HCT116 (cell line): ENCODE measurements at regions not wholly inside any gene's neighbourhood (a gene's known extent, or its start where the extent isn't known, plus 50 kb on each side); places are given as distances from the start of the nearest gene placed in this dataset.

Experiments used
- ATAC-seq: fragments of 200-7000 bp; cut with Tn5 transposase; 2 replicates; pipeline ENCODE4 v1.9.1; 2020; ENCODE audit warnings: mild to moderate bottlenecking, moderate library complexity
- BruUV-seq: library from RNA; stranded (reverse); fragments of 400-500 nt; replicated peaks from 2 replicates; lab custom pipeline; 2021; lab: Mats Ljungman, UMichigan
- CTCF ChIA-PET: fragments of 300-600 bp; sonication (Branson Sonifier 250); formaldehyde crosslinking; loops from one replicate; lab custom pipeline; 2021; ENCODE audit warnings: antibody characterized with exemption; lab: Charles Lee
- POLR2A ChIA-PET: fragments of 300-600, 350-600 bp; sonication (Branson Sonifier 250); formaldehyde crosslinking; loops from one replicate; lab custom pipeline; 2021; ENCODE audit warnings: antibody characterized with exemption; lab: Charles Lee
- RAD21 ChIA-PET, 2 experiments: fragments of 300-600 bp; sonication (Branson Sonifier 250); formaldehyde crosslinking; loops; one replicate each; lab custom pipeline; 2023; ENCODE audit warnings: low total read pairs in 2 of 2; ENCODE audit not compliant: uncharacterized antibody in 2 of 2, unreplicated experiment in 2 of 2, low non-redundant PET in 1 of 2; lab: Charles Lee
- DNase-seq: peaks from one replicate; pipeline ENCODE4 v3.0.0-alpha.2; 2010; ENCODE audit warnings: low read depth, low spot score
- H2AFZ ChIP-seq: fragments of 200-600 bp; shearing (Covaris generic), sonication (generic); 2 replicates; pipeline ENCODE4 v1.6.1; 2017; ENCODE audit warnings: low read depth, mixed run types, mixed read lengths, antibody characterized with exemption, low read length; ENCODE audit not compliant: poor library complexity, severe bottlenecking
- H3K27ac ChIP-seq: 2 replicates; pipeline ENCODE4 v1.5.1; 2012; ENCODE audit warnings: low read depth, low read length
- H3K27me3 ChIP-seq: fragments of 200-600 bp; sonication (generic); 2 replicates; pipeline ENCODE4 v1.6.1; 2016; ENCODE audit warnings: mixed run types, low read length, mixed read lengths; ENCODE audit not compliant: insufficient read depth
- H3K36me3 ChIP-seq, 2 experiments: fragments of 200-500 bp in 1 of 2; fragments of 200-600 bp in 1 of 2; sonication (Bioruptor generic) in 1 of 2; sonication (generic) in 1 of 2; 2 replicates each; pipeline versions ENCODE4 v1.5.1 to v1.6.1; 2014 to 2016; ENCODE audit warnings: low read length in 2 of 2, inconsistent platforms in 1 of 2, mixed read lengths in 1 of 2, mixed run types in 1 of 2; ENCODE audit not compliant: insufficient read depth in 2 of 2, control insufficient read depth in 1 of 2
- H3K4me1 ChIP-seq, 2 experiments: fragments of 200-600 bp in 1 of 2; sonication (generic) in 1 of 2; 2 replicates each; pipeline versions ENCODE4 v1.5.1 to v1.6.1; 2012 to 2017; ENCODE audit warnings: low read length in 2 of 2, inconsistent platforms in 1 of 2, mild to moderate bottlenecking in 1 of 2, mixed read lengths in 1 of 2, mixed run types in 1 of 2, moderate library complexity in 1 of 2; ENCODE audit not compliant: insufficient read depth in 2 of 2, control insufficient read depth in 1 of 2
- H3K4me2 ChIP-seq: fragments of 200-600 bp; sonication (generic); 2 replicates; pipeline ENCODE4 v1.6.1; 2017; ENCODE audit warnings: mixed run types, low read length, mixed read lengths
- H3K4me3 ChIP-seq, 2 experiments: fragments of 200-600 bp in 1 of 2; sonication (generic) in 1 of 2; replicated peaks in 1 of 2; 2 replicates each; pipeline ENCODE4 v1.5.1; 2011 to 2016; ENCODE audit warnings: low read length in 2 of 2, control low read depth in 1 of 2, low read depth in 1 of 2, mild to moderate bottlenecking in 1 of 2, mixed read lengths in 1 of 2, mixed run types in 1 of 2
- H3K79me2 ChIP-seq: fragments of 200-600 bp; sonication (generic); 2 replicates; pipeline ENCODE4 v1.6.1; 2017; ENCODE audit warnings: mild to moderate bottlenecking, mixed run types, low read length, moderate library complexity, mixed read lengths; ENCODE audit not compliant: insufficient read depth
- H3K9ac ChIP-seq: fragments of 200-600 bp; sonication (generic); 2 replicates; pipeline ENCODE4 v1.6.1; 2016; ENCODE audit warnings: low read length, mixed read lengths
- H3K9me2 ChIP-seq: fragments of 200-600 bp; sonication (generic), shearing (Covaris generic); 2 replicates; pipeline ENCODE4 v1.6.1; 2017; ENCODE audit warnings: mixed run types, mild to moderate bottlenecking, moderate library complexity; ENCODE audit not compliant: insufficient read depth
- H3K9me3 ChIP-seq, 2 experiments: fragments of 200-500 bp in 1 of 2; fragments of 200-600 bp in 1 of 2; sonication (Bioruptor generic) in 1 of 2; sonication (generic) in 1 of 2; 2 replicates each; pipeline ENCODE4 v1.6.1; 2014 to 2017; ENCODE audit warnings: low read length in 2 of 2, mixed read lengths in 2 of 2, inconsistent platforms in 1 of 2, low read depth in 1 of 2, mild to moderate bottlenecking in 1 of 2, mixed run types in 1 of 2, moderate library complexity in 1 of 2; ENCODE audit not compliant: control insufficient read depth in 1 of 2, insufficient read depth in 1 of 2
- H4K20me1 ChIP-seq: fragments of 200-600 bp; sonication (generic), shearing (Covaris generic); 2 replicates; pipeline ENCODE4 v1.6.1; 2017; ENCODE audit warnings: mixed run types, mild to moderate bottlenecking, moderate library complexity; ENCODE audit not compliant: insufficient read depth
- ELF1 ChIP-seq: IDR thresholded peaks from 2 replicates; pipeline ENCODE4 v1.6.1; 2012; ENCODE audit warnings: low read depth, borderline replicate concordance
- EZH2 ChIP-seq: fragments of 200-600 bp; sonication (generic); IDR thresholded peaks from 2 replicates; pipeline ENCODE4 v1.6.1; 2017; ENCODE audit warnings: antibody characterized with exemption, mixed run types
- EZH2phosphoT487 ChIP-seq: fragments of 200-600 bp; IDR thresholded peaks from 2 replicates; pipeline ENCODE4 v1.6.1; 2018; ENCODE audit warnings: antibody characterized with exemption, borderline replicate concordance
- POLR2AphosphoS5 ChIP-seq: IDR thresholded peaks from 2 replicates; pipeline ENCODE4 v1.6.1; 2011; ENCODE audit warnings: mild to moderate bottlenecking, low read depth, low read length, moderate library complexity
- RAD21 ChIP-seq: IDR thresholded peaks from 2 replicates; pipeline ENCODE4 v1.6.1; 2012; ENCODE audit warnings: low read depth, mild to moderate bottlenecking
- SIN3A ChIP-seq: IDR thresholded peaks from 2 replicates; pipeline ENCODE4 v1.6.1; 2012; ENCODE audit warnings: low read depth
- SP1 ChIP-seq: IDR thresholded peaks from 2 replicates; pipeline ENCODE4 v1.6.1; 2012; ENCODE audit warnings: low read depth
- YY1 ChIP-seq: IDR thresholded peaks from 2 replicates; pipeline ENCODE4 v1.6.1; 2011; ENCODE audit warnings: low read length, low read depth, moderate library complexity, mild to moderate bottlenecking; ENCODE audit not compliant: insufficient replicate concordance; ENCODE audit errors: extremely low read depth
- ZNF274 ChIP-seq: fragments of 200-500 bp; sonication (Bioruptor generic); IDR thresholded peaks from 2 replicates; pipeline ENCODE4 v1.6.1; 2014; ENCODE audit warnings: mild to moderate bottlenecking, low read depth, low read length, inconsistent platforms
- intact Hi-C: fragments of 100-400 bp; cut with micrococcal nuclease; formaldehyde crosslinking; loops from 2 replicates; pipeline ENCODE4 v1.10.0; 2022
- TF ChIP-seq, protein P1 (sequence below): IDR thresholded peaks from 2 replicates; pipeline ENCODE4 v1.6.1; 2012
- TF ChIP-seq, protein P2 (sequence below): IDR thresholded peaks from 2 replicates; pipeline ENCODE4 v1.6.1; 2011; ENCODE audit warnings: mild to moderate bottlenecking, low read length, moderate library complexity; ENCODE audit not compliant: insufficient replicate concordance; ENCODE audit errors: extremely low read depth
- TF ChIP-seq, protein P3 (sequence below): IDR thresholded peaks from 2 replicates; pipeline ENCODE4 v1.6.1; 2012; ENCODE audit warnings: low read depth

DNA sequence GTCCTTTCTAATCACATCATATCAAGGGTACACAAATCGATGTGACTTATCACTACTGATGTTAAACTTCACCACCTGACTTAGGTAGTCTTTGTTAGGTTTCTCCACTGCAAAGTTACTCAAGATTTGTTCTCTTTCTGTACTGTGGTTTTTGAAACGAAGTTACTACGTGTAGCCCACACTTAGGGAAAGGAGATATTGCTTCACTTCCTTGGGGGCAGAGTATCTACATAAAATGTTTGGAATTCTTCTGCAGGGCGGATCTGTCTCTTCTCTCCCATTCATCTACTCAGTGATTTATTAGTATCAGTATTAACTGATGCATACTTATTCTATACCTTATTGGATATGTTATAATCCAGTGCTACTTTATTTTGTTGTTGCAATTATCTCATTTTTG, 403.6 kb upstream of the MON1B start:
- intact Hi-C loops: no loop called here
- H3K4me3 ChIP-seq: no peak overlapping the region
- DNase-seq (no peak), ATAC-seq (no peak)
- no peak overlapping the region for H3K4me2 ChIP-seq
- H3K36me3 ChIP-seq: no peaks in the 10 kb centered on the region
- ChIA-PET CTCF (no interaction called here), RAD21 (no interaction called here), POLR2A (no interaction called here)
- no peak overlapping the region for H3K9ac ChIP-seq
- H3K9me3 ChIP-seq: no peaks in the 10 kb centered on the region; a peak in 1 of 4 replicates
- no peaks in the 10 kb centered on the region for H3K9me2 ChIP-seq
- no peaks in the 10 kb centered on the region for H3K27me3 ChIP-seq
- H3K79me2 ChIP-seq: no peaks in the 10 kb centered on the region
- no peak overlapping the region for H3K27ac ChIP-seq
- no peaks in the 10 kb centered on the region for H4K20me1 ChIP-seq
- no peak overlapping the region for H2AFZ ChIP-seq
- BruUV-seq: no TSS peak
- TF ChIP-seq RAD21 (no peak), EZH2 (no peak), YY1 (no peak), EZH2phosphoT487 (no peak), POLR2AphosphoS5 (no peak), SIN3A (no peak)
- TF ChIP-seq, protein P1, sequence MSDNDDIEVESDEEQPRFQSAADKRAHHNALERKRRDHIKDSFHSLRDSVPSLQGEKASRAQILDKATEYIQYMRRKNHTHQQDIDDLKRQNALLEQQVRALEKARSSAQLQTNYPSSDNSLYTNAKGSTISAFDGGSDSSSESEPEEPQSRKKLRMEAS: no peak
- TF ChIP-seq, protein P2, sequence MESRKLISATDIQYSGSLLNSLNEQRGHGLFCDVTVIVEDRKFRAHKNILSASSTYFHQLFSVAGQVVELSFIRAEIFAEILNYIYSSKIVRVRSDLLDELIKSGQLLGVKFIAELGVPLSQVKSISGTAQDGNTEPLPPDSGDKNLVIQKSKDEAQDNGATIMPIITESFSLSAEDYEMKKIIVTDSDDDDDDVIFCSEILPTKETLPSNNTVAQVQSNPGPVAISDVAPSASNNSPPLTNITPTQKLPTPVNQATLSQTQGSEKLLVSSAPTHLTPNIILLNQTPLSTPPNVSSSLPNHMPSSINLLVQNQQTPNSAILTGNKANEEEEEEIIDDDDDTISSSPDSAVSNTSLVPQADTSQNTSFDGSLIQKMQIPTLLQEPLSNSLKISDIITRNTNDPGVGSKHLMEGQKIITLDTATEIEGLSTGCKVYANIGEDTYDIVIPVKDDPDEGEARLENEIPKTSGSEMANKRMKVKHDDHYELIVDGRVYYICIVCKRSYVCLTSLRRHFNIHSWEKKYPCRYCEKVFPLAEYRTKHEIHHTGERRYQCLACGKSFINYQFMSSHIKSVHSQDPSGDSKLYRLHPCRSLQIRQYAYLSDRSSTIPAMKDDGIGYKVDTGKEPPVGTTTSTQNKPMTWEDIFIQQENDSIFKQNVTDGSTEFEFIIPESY: no peak
- no peaks in the 10 kb centered on the region for H3K4me1 ChIP-seq

DNA sequence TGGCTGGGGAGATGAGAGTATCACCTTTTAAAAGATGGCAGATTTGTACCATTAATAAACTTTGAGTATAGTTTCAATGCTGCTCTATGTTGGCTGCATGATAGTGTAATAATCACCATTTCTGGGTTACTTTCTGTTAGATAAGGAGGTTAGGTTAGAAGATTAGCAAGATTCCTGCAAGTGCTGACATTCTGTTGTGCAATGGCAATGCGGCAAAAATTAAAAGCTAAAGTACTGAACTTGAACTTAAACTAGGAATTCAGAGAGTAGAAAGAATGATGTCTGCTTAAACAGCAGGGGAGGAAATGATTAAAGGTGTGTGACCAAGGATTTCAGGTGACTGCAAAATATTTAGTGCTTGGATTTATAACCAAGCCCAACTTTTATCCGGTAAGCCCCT, 399.8 kb upstream of the MON1B start:
- Histone ChIP-seq H4K20me1 (no peaks in the 10 kb centered on the region), H3K9me2 (no peaks in the 10 kb centered on the region), H3K4me2 (no peak overlapping the region), H3K4me1 (no peaks in the 10 kb centered on the region), H3K36me3 (no peaks in the 10 kb centered on the region), H3K9me3 (no peaks in the 10 kb centered on the region; a peak in 1 of 4 replicates), H3K4me3 (no peak overlapping the region), H3K79me2 (no peaks in the 10 kb centered on the region), H2AFZ (no peak overlapping the region), H3K27ac (no peak overlapping the region), H3K27me3 (no peaks in the 10 kb centered on the region), H3K9ac (no peak overlapping the region)
- intact Hi-C loops: no loop called here
- no TSS peak for BruUV-seq
- CTCF ChIA-PET: no interaction called here
- no peak for DNase-seq
- RAD21 ChIA-PET: no interaction called here
- POLR2A ChIA-PET: no interaction called here
- ATAC-seq: no peak
- TF ChIP-seq EZH2phosphoT487: no peak
- TF ChIP-seq YY1: no peak
- no peak for TF ChIP-seq ELF1
- no peak for TF ChIP-seq POLR2AphosphoS5
- TF ChIP-seq, protein P3, sequence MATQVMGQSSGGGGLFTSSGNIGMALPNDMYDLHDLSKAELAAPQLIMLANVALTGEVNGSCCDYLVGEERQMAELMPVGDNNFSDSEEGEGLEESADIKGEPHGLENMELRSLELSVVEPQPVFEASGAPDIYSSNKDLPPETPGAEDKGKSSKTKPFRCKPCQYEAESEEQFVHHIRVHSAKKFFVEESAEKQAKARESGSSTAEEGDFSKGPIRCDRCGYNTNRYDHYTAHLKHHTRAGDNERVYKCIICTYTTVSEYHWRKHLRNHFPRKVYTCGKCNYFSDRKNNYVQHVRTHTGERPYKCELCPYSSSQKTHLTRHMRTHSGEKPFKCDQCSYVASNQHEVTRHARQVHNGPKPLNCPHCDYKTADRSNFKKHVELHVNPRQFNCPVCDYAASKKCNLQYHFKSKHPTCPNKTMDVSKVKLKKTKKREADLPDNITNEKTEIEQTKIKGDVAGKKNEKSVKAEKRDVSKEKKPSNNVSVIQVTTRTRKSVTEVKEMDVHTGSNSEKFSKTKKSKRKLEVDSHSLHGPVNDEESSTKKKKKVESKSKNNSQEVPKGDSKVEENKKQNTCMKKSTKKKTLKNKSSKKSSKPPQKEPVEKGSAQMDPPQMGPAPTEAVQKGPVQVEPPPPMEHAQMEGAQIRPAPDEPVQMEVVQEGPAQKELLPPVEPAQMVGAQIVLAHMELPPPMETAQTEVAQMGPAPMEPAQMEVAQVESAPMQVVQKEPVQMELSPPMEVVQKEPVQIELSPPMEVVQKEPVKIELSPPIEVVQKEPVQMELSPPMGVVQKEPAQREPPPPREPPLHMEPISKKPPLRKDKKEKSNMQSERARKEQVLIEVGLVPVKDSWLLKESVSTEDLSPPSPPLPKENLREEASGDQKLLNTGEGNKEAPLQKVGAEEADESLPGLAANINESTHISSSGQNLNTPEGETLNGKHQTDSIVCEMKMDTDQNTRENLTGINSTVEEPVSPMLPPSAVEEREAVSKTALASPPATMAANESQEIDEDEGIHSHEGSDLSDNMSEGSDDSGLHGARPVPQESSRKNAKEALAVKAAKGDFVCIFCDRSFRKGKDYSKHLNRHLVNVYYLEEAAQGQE: no peak
- no peak for TF ChIP-seq SP1
- no peak for TF ChIP-seq ZNF274
- TF ChIP-seq, protein P2: no peak
